ENCODE measurements at regions not wholly inside any gene's neighbourhood (a gene's known extent, or its start where the extent isn't known, plus 50 kb on each side); places are given as distances from the start of the nearest gene placed in this dataset.

DNA sequence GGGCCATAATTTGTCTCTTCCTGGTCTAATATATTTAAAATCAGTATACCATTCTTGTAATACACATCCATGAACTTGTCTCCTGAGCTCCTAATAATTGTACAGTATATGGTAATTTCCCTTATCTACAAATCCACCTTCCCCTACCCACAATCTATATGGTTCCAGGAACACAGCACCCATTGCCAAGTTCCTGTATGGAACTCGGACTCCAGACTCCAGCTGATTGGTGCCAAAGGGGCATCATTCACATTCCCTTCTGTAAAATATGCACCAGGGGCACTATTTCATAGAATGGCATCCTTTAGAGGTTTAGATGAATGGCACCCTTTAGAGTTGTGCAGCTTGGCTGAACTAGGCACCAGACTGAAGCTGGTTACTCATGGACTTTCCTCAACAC, 58.8 kb upstream of the ZSWIM5 start:
- no peaks in the 10 kb centered on the region; a peak in 1 of 4 replicates for H3K4me1 Mint-ChIP-seq
- no CpG with 5 or more reads among the region's 1 CpG for WGBS (ENCODE audit: extremely low coverage, insufficient read length, low lambda C conversion rate)
- peaks cover 2 to 5% (median 5%) of the 10 kb centered on the region in 3 experiments; a peak in 4 of 7 replicates for H3K36me3 Mint-ChIP-seq (ENCODE audit: insufficient read depth in 1 of 3, low read depth in 3 of 3)
- Histone ChIP-seq H3K79me1 (ENCODE audit: insufficient read depth, low read depth, low read length, poor library complexity, severe bottlenecking) (no peaks in the 10 kb centered on the region), H4K20me1 (ENCODE audit: control insufficient read depth, insufficient read depth, insufficient read length) (no peaks in the 10 kb centered on the region), H3K14ac (ENCODE audit: insufficient read depth, low read length) (no peak overlapping the region), H3K23me2 (ENCODE audit: insufficient read length, low read depth, low read length, poor library complexity, severe bottlenecking) (no peaks in the 10 kb centered on the region), H2BK15ac (ENCODE audit: low read depth, low read length) (no peak overlapping the region), H2BK120ac (ENCODE audit: low read depth, low read length, poor library complexity, severe bottlenecking) (no peak overlapping the region), H3K56ac (ENCODE audit: insufficient read length, low read depth, low read length) (no peak overlapping the region), H3K18ac (ENCODE audit: insufficient read length, low read depth, low read length) (no peak overlapping the region), H2AFZ (ENCODE audit: low read length) (no peak overlapping the region), H3K4me1 (ENCODE audit: insufficient read depth, low read length) (no peaks in the 10 kb centered on the region), H3K23ac (ENCODE audit: insufficient read length, low read depth, low read length) (no peak overlapping the region), H3T11ph (ENCODE audit: low read length) (no peak overlapping the region), H2BK20ac (ENCODE audit: low read depth, low read length, poor library complexity, severe bottlenecking) (no peak overlapping the region), H2BK5ac (ENCODE audit: insufficient read length, low read length) (no peak overlapping the region), H4K5ac (ENCODE audit: insufficient read length, low read depth, low read length) (no peak overlapping the region), H3K4me2 (ENCODE audit: insufficient read depth, insufficient read length, low read length) (no peak overlapping the region), H3K9ac (ENCODE audit: extremely low read depth, insufficient read length, low read length) (no peak overlapping the region), H2AK5ac (ENCODE audit: insufficient read length, low read length) (no peak overlapping the region), H3K27me3 (ENCODE audit: insufficient read depth, low read length) (no peaks in the 10 kb centered on the region), H3K27ac (ENCODE audit: insufficient read length, low read depth, low read length) (no peak overlapping the region), H3K79me2 (ENCODE audit: insufficient read depth, low read length) (no peaks in the 10 kb centered on the region), H4K8ac (replicated peaks; ENCODE audit: insufficient read length, low read depth, low read length) (no peak overlapping the region), H4K91ac (ENCODE audit: insufficient read length, low read depth, low read length) (no peak overlapping the region), H3K9me3 (ENCODE audit: control insufficient read depth, low read depth, low read length) (no peaks in the 10 kb centered on the region), H3K4ac (ENCODE audit: low read depth, low read length) (no peak overlapping the region), H2BK12ac (ENCODE audit: insufficient read length, low read depth, low read length) (no peak overlapping the region)
- no peak overlapping the region for H3K4me3 Mint-ChIP-seq
- no peak overlapping the region for H3K27ac Mint-ChIP-seq
- TF ChIP-seq, protein P1, sequence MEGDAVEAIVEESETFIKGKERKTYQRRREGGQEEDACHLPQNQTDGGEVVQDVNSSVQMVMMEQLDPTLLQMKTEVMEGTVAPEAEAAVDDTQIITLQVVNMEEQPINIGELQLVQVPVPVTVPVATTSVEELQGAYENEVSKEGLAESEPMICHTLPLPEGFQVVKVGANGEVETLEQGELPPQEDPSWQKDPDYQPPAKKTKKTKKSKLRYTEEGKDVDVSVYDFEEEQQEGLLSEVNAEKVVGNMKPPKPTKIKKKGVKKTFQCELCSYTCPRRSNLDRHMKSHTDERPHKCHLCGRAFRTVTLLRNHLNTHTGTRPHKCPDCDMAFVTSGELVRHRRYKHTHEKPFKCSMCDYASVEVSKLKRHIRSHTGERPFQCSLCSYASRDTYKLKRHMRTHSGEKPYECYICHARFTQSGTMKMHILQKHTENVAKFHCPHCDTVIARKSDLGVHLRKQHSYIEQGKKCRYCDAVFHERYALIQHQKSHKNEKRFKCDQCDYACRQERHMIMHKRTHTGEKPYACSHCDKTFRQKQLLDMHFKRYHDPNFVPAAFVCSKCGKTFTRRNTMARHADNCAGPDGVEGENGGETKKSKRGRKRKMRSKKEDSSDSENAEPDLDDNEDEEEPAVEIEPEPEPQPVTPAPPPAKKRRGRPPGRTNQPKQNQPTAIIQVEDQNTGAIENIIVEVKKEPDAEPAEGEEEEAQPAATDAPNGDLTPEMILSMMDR (conservative IDR thresholded peaks at IDR 0.05), result no peak
- peaks cover 6% of the 10 kb centered on the region; the same call in 1 of the 2 replicates for H3K27me3 Mint-ChIP-seq (ENCODE audit: low read depth)
- H3K9me3 Mint-ChIP-seq, result peaks cover 24 to 25% of the 10 kb centered on the region in 2 experiments
- no peak for DNase-seq
